GM23338 (cell line): ENCODE measurements at regions not wholly inside any gene's neighbourhood (a gene's known extent, or its start where the extent isn't known, plus 50 kb on each side); places are given as distances from the start of the nearest gene placed in this dataset.

Experiments
- ATAC-seq: fragments of 200-7000 bp; cut with Tn5 transposase; 3 replicates; pipeline ENCODE4 v1.9.1; 2020
- DNase-seq: peaks from one replicate; pipeline ENCODE4 v3.0.0-alpha.2; 2015; ENCODE audit warnings: low spot score
- H2AFZ ChIP-seq: fragments of 200-600 bp; sonication (generic); 2 replicates; pipeline ENCODE4 v1.8.0; 2016; ENCODE audit warnings: antibody characterized with exemption, mild to moderate bottlenecking, moderate library complexity
- H3F3A ChIP-seq: fragments of 200-600 bp; sonication (generic); replicated peaks from 2 replicates; pipeline ENCODE4 v1.8.0; 2017; ENCODE audit warnings: antibody characterized with exemption, mixed run types, low read depth
- H3K27ac ChIP-seq: fragments of 200-600 bp; sonication (generic); 2 replicates; pipeline ENCODE4 v1.6.1; 2016; ENCODE audit warnings: low read depth
- H3K27me3 ChIP-seq: fragments of 200-600 bp; sonication (generic); 2 replicates; pipeline ENCODE4 v1.8.0; 2016; ENCODE audit warnings: mild to moderate bottlenecking, mixed run types, moderate library complexity; ENCODE audit not compliant: insufficient read depth
- H3K36me3 ChIP-seq: fragments of 200-600 bp; sonication (generic); 2 replicates; pipeline ENCODE4 v1.8.0; 2016; ENCODE audit warnings: mild to moderate bottlenecking; ENCODE audit not compliant: insufficient read depth
- H3K4me1 ChIP-seq: fragments of 200-600 bp; sonication (generic); 2 replicates; pipeline ENCODE4 v1.8.0; 2016; ENCODE audit warnings: mild to moderate bottlenecking, moderate library complexity; ENCODE audit not compliant: insufficient read depth
- H3K4me2 ChIP-seq: fragments of 200-600 bp; sonication (generic); 2 replicates; pipeline ENCODE4 v1.7.1; 2017; ENCODE audit warnings: mixed run types
- H3K4me3 ChIP-seq: fragments of 200-600 bp; sonication (generic); 2 replicates; pipeline ENCODE4 v1.6.1; 2016; ENCODE audit warnings: mixed run types
- H3K79me2 ChIP-seq: fragments of 200-600 bp; sonication (generic); replicated peaks from 2 replicates; pipeline ENCODE4 v1.8.0; 2017; ENCODE audit warnings: mild to moderate bottlenecking; ENCODE audit not compliant: insufficient read depth
- H3K9me2 ChIP-seq: fragments of 200-600 bp; sonication (generic); 2 replicates; pipeline ENCODE4 v1.8.0; 2017; ENCODE audit not compliant: insufficient read depth
- H4K20me1 ChIP-seq: fragments of 200-600 bp; sonication (generic); replicated peaks from 2 replicates; pipeline ENCODE4 v1.8.0; 2017; ENCODE audit warnings: mild to moderate bottlenecking; ENCODE audit not compliant: insufficient read depth
- H3K27ac Mint-ChIP-seq: 2 replicates; pipeline ENCODE4 v1.8.0; 2020; ENCODE audit warnings: inconsistent platforms, mild to moderate bottlenecking, moderate library complexity, mixed read lengths
- H3K27me3 Mint-ChIP-seq: 3 replicates; pipeline ENCODE4 v1.8.0; 2022; ENCODE audit warnings: low read depth, mild to moderate bottlenecking, moderate library complexity, mixed read lengths, inconsistent platforms; ENCODE audit not compliant: insufficient read depth, poor library complexity
- H3K36me3 Mint-ChIP-seq: 3 replicates; pipeline ENCODE4 v1.8.0; 2021; ENCODE audit warnings: low read depth, mild to moderate bottlenecking, inconsistent platforms, moderate library complexity, mixed read lengths
- H3K4me1 Mint-ChIP-seq: 3 replicates; pipeline ENCODE4 v1.8.0; 2020; ENCODE audit warnings: mild to moderate bottlenecking, inconsistent platforms, mixed read lengths
- H3K4me3 Mint-ChIP-seq: 3 replicates; pipeline ENCODE4 v1.8.0; 2021; ENCODE audit warnings: moderate library complexity, mild to moderate bottlenecking, inconsistent platforms, mixed read lengths
- H3K9me3 Mint-ChIP-seq: 3 replicates; pipeline ENCODE4 v1.8.0; 2020; ENCODE audit warnings: moderate library complexity, mild to moderate bottlenecking, inconsistent platforms, mixed read lengths
- CREB1 ChIP-seq: fragments of 250-450 bp; sonication (Bioruptor Pico); IDR thresholded peaks from 2 replicates; pipeline ENCODE4 v1.5.0; 2020; ENCODE audit warnings: low read depth, mild to moderate bottlenecking, moderate library complexity
- EZH2 ChIP-seq: fragments of 200-600 bp; sonication (generic); IDR thresholded peaks from one replicate; pipeline ENCODE4 v1.8.0; 2017; ENCODE audit warnings: antibody characterized with exemption, mild to moderate bottlenecking, low read depth; ENCODE audit not compliant: unreplicated experiment
- JUNB ChIP-seq: IDR thresholded peaks from one replicate; pipeline ENCODE4 v1.6.1; 2016; ENCODE audit warnings: antibody characterized with exemption; ENCODE audit not compliant: unreplicated experiment
- NANOG ChIP-seq: IDR thresholded peaks from 2 replicates; pipeline ENCODE4 v1.6.1; 2016; ENCODE audit warnings: antibody characterized with exemption, borderline replicate concordance
- POLR2AphosphoS5 ChIP-seq: IDR thresholded peaks from 2 replicates; pipeline ENCODE4 v1.6.1; 2016; ENCODE audit warnings: antibody characterized with exemption, low read depth
- ZNF114 ChIP-seq: fragments of 250-450 bp; sonication (Bioruptor Pico); IDR thresholded peaks from 2 replicates; pipeline ENCODE4 v1.5.0; 2020; ENCODE audit warnings: mild to moderate bottlenecking, moderate library complexity
- ZNF331 ChIP-seq: fragments of 250-450 bp; sonication (Bioruptor Pico); IDR thresholded peaks from 2 replicates; pipeline ENCODE4 v1.5.0; 2020; ENCODE audit warnings: low read depth, mild to moderate bottlenecking, moderate library complexity
- TF ChIP-seq, protein P1 (sequence below): IDR thresholded peaks from 2 replicates; pipeline ENCODE4 v1.6.1; 2016; ENCODE audit warnings: antibody characterized with exemption
- TF ChIP-seq, protein P2 (sequence below): IDR thresholded peaks from one replicate; pipeline ENCODE4 v1.6.1; 2018; ENCODE audit warnings: antibody characterized with exemption; ENCODE audit not compliant: unreplicated experiment
- TF ChIP-seq, protein P3 (sequence below): fragments of 250-450 bp; sonication (Bioruptor Pico); IDR thresholded peaks from 2 replicates; pipeline ENCODE4 v1.5.0; 2020; ENCODE audit warnings: mild to moderate bottlenecking, moderate library complexity

DNA sequence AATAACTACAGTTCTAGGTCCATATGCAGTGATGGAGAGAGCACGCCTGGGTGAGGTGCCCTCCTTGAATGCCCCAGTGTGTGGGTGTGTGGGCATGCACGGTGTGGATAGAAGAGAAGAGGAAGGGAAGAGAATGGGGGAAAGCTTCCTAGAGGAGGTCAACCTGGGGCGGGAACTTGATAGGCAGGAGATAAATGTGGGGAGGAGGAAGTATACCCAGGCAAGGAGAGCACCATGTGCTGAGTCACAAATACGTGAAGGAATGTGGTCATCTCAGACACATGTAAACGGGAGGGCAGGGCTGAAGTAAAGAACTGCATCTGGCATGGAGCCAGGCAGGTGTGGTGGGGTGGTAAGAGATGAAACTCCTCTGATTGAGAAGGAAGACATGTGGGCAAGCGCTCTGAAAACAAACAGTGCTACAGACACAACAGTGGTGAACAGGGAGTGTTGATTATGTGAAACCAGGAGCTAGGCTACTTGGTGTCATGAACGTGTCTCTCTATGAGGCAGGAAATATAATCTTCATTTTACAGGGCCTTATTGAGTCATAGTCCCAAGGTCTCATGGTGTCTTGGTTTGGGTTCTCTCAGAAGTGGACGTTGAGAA lies 61.5 kb upstream of the EED start:
- no peak overlapping the region for H3K27ac Mint-ChIP-seq
- Histone ChIP-seq H3K4me2 (no peak overlapping the region), H3K4me3 (no peak overlapping the region), H3K9me2 (no peaks in the 10 kb centered on the region), H4K20me1 (no peaks in the 10 kb centered on the region), H3F3A (no peaks in the 10 kb centered on the region), H3K4me1 (no peaks in the 10 kb centered on the region), H3K79me2 (no peaks in the 10 kb centered on the region), H3K36me3 (no peaks in the 10 kb centered on the region), H2AFZ (no peak overlapping the region), H3K27me3 (no peaks in the 10 kb centered on the region), H3K27ac (no peak overlapping the region)
- H3K36me3 Mint-ChIP-seq: no peaks in the 10 kb centered on the region
- TF ChIP-seq, protein P1, sequence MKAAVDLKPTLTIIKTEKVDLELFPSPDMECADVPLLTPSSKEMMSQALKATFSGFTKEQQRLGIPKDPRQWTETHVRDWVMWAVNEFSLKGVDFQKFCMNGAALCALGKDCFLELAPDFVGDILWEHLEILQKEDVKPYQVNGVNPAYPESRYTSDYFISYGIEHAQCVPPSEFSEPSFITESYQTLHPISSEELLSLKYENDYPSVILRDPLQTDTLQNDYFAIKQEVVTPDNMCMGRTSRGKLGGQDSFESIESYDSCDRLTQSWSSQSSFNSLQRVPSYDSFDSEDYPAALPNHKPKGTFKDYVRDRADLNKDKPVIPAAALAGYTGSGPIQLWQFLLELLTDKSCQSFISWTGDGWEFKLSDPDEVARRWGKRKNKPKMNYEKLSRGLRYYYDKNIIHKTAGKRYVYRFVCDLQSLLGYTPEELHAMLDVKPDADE: no peak
- H3K4me1 Mint-ChIP-seq: no peaks in the 10 kb centered on the region
- ATAC-seq (no peak), DNase-seq (no peak)
- H3K9me3 Mint-ChIP-seq: no peaks in the 10 kb centered on the region
- no peak overlapping the region for H3K4me3 Mint-ChIP-seq
- no peaks in the 10 kb centered on the region for H3K27me3 Mint-ChIP-seq

DNA sequence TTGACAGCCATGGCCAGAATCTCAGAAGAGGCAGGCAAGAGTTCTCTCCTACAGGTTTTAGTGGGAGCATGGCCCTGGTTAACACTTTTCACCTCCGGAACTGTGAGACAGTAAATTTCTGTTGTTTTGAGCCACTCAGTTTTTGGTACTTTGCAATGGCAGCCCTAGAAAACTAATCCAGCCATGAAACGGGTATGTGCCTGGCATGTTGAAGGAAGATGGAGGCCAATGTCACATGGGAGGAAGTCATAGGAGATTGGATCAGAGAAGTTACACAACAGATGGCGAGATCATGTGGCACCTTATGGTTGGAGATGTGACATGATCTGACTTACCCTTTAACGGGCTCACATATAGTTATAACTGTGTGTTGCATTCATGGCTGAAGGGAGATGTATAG lies 63.2 kb upstream of the EED start:
- Histone ChIP-seq H3K36me3 (no peaks in the 10 kb centered on the region), H3K9me2 (no peaks in the 10 kb centered on the region), H4K20me1 (no peaks in the 10 kb centered on the region), H3K79me2 (no peaks in the 10 kb centered on the region), H2AFZ (no peak overlapping the region), H3K4me3 (no peak overlapping the region), H3K4me1 (no peaks in the 10 kb centered on the region), H3K4me2 (no peak overlapping the region), H3K27ac (no peak overlapping the region), H3F3A (no peaks in the 10 kb centered on the region), H3K27me3 (no peaks in the 10 kb centered on the region)
- no peak overlapping the region for H3K4me3 Mint-ChIP-seq
- no peaks in the 10 kb centered on the region for H3K4me1 Mint-ChIP-seq
- no peak for DNase-seq
- no peaks in the 10 kb centered on the region for H3K9me3 Mint-ChIP-seq
- H3K36me3 Mint-ChIP-seq: no peaks in the 10 kb centered on the region
- no peak for ATAC-seq
- no peaks in the 10 kb centered on the region for H3K27me3 Mint-ChIP-seq
- no peak overlapping the region for H3K27ac Mint-ChIP-seq
- no peak for TF ChIP-seq NANOG
- TF ChIP-seq, protein P2, sequence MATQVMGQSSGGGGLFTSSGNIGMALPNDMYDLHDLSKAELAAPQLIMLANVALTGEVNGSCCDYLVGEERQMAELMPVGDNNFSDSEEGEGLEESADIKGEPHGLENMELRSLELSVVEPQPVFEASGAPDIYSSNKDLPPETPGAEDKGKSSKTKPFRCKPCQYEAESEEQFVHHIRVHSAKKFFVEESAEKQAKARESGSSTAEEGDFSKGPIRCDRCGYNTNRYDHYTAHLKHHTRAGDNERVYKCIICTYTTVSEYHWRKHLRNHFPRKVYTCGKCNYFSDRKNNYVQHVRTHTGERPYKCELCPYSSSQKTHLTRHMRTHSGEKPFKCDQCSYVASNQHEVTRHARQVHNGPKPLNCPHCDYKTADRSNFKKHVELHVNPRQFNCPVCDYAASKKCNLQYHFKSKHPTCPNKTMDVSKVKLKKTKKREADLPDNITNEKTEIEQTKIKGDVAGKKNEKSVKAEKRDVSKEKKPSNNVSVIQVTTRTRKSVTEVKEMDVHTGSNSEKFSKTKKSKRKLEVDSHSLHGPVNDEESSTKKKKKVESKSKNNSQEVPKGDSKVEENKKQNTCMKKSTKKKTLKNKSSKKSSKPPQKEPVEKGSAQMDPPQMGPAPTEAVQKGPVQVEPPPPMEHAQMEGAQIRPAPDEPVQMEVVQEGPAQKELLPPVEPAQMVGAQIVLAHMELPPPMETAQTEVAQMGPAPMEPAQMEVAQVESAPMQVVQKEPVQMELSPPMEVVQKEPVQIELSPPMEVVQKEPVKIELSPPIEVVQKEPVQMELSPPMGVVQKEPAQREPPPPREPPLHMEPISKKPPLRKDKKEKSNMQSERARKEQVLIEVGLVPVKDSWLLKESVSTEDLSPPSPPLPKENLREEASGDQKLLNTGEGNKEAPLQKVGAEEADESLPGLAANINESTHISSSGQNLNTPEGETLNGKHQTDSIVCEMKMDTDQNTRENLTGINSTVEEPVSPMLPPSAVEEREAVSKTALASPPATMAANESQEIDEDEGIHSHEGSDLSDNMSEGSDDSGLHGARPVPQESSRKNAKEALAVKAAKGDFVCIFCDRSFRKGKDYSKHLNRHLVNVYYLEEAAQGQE: no peak
- TF ChIP-seq EZH2: no peak
- no peak for TF ChIP-seq ZNF114
- TF ChIP-seq, protein P1: no peak
- TF ChIP-seq ZNF331 (CRISPR knock-in tag): no peak
- no peak for TF ChIP-seq JUNB
- TF ChIP-seq POLR2AphosphoS5: no peak
- TF ChIP-seq, protein P3, sequence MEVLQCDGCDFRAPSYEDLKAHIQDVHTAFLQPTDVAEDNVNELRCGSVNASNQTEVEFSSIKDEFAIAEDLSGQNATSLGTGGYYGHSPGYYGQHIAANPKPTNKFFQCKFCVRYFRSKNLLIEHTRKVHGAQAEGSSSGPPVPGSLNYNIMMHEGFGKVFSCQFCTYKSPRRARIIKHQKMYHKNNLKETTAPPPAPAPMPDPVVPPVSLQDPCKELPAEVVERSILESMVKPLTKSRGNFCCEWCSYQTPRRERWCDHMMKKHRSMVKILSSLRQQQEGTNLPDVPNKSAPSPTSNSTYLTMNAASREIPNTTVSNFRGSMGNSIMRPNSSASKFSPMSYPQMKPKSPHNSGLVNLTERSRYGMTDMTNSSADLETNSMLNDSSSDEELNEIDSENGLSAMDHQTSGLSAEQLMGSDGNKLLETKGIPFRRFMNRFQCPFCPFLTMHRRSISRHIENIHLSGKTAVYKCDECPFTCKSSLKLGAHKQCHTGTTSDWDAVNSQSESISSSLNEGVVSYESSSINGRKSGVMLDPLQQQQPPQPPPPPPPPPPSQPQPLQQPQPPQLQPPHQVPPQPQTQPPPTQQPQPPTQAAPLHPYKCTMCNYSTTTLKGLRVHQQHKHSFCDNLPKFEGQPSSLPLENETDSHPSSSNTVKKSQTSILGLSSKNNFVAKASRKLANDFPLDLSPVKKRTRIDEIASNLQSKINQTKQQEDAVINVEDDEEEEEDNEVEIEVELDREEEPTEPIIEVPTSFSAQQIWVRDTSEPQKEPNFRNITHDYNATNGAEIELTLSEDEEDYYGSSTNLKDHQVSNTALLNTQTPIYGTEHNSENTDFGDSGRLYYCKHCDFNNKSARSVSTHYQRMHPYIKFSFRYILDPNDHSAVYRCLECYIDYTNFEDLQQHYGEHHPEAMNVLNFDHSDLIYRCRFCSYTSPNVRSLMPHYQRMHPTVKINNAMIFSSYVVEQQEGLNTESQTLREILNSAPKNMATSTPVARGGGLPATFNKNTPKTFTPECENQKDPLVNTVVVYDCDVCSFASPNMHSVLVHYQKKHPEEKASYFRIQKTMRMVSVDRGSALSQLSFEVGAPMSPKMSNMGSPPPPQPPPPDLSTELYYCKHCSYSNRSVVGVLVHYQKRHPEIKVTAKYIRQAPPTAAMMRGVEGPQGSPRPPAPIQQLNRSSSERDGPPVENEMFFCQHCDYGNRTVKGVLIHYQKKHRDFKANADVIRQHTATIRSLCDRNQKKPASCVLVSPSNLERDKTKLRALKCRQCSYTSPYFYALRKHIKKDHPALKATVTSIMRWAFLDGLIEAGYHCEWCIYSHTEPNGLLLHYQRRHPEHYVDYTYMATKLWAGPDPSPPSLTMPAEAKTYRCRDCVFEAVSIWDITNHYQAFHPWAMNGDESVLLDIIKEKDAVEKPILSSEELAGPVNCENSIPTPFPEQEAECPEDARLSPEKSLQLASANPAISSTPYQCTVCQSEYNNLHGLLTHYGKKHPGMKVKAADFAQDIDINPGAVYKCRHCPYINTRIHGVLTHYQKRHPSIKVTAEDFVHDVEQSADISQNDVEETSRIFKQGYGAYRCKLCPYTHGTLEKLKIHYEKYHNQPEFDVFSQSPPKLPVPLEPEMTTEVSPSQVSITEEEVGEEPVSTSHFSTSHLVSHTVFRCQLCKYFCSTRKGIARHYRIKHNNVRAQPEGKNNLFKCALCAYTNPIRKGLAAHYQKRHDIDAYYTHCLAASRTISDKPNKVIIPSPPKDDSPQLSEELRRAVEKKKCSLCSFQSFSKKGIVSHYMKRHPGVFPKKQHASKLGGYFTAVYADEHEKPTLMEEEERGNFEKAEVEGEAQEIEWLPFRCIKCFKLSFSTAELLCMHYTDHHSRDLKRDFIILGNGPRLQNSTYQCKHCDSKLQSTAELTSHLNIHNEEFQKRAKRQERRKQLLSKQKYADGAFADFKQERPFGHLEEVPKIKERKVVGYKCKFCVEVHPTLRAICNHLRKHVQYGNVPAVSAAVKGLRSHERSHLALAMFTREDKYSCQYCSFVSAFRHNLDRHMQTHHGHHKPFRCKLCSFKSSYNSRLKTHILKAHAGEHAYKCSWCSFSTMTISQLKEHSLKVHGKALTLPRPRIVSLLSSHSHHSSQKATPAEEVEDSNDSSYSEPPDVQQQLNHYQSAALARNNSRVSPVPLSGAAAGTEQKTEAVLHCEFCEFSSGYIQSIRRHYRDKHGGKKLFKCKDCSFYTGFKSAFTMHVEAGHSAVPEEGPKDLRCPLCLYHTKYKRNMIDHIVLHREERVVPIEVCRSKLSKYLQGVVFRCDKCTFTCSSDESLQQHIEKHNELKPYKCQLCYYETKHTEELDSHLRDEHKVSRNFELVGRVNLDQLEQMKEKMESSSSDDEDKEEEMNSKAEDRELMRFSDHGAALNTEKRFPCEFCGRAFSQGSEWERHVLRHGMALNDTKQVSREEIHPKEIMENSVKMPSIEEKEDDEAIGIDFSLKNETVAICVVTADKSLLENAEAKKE (CRISPR knock-in tag): no peak
- no peak for TF ChIP-seq CREB1 (CRISPR knock-in tag)
